HG02981 (cell line): ENCODE measurements at regions not wholly inside any gene's neighbourhood (a gene's known extent, or its start where the extent isn't known, plus 50 kb on each side); places are given as distances from the start of the nearest gene placed in this dataset.

Experiments
- ATAC-seq: cut with Tn5 transposase; IDR thresholded peaks from one replicate; pipeline ENCODE4 v1.9.1; 2021; ENCODE audit warnings: mild to moderate bottlenecking, moderate library complexity; ENCODE audit not compliant: unreplicated experiment

- ATAC-seq, result no peak
Observed at GRCh38 chr12:42696406-42697149, 107.0 kb upstream of the PRICKLE1 start.

GRCh38 chr12:42695490-42695995 is 106.0 kb upstream of the PRICKLE1 start:
- no peak for ATAC-seq

- ATAC-seq, result no peak
Observed at GRCh38 chr12:42692749-42693148, 103.2 kb upstream of the PRICKLE1 start.

GRCh38 chr12:42691991-42692557 is 102.5 kb upstream of the PRICKLE1 start:
- ATAC-seq, result no peak

- ATAC-seq, result no peak
Observed at GRCh38 chr12:42690264-42690663, 100.7 kb upstream of the PRICKLE1 start.

- ATAC-seq, result no peak
Observed at GRCh38 chr12:42689699-42690098, 100.2 kb upstream of the PRICKLE1 start.

- no peak for ATAC-seq
Observed at GRCh38 chr12:42686514-42687172, 97.1 kb upstream of the PRICKLE1 start.

- no peak for ATAC-seq
Observed at GRCh38 chr12:42684802-42685071, 95.2 kb upstream of the PRICKLE1 start.

GRCh38 chr12:42683933-42684801 is 94.6 kb upstream of the PRICKLE1 start:
- no peak for ATAC-seq

- ATAC-seq, result no peak
Observed at GRCh38 chr12:42683266-42683665, 93.7 kb upstream of the PRICKLE1 start.

GRCh38 chr12:42679466-42679865 is 89.9 kb upstream of the PRICKLE1 start:
- ATAC-seq, result no peak

GRCh38 chr12:42677461-42677860 is 87.9 kb upstream of the PRICKLE1 start:
- no peak for ATAC-seq

- ATAC-seq, result no peak
Observed at GRCh38 chr12:42673535-42673934, 84.0 kb upstream of the PRICKLE1 start.

GRCh38 chr12:42670719-42671118 is 81.2 kb upstream of the PRICKLE1 start:
- no peak for ATAC-seq

GRCh38 chr12:42669553-42669952 is 80.0 kb upstream of the PRICKLE1 start:
- ATAC-seq, result no peak

- no peak for ATAC-seq
Observed at GRCh38 chr12:42666671-42667243, 77.2 kb upstream of the PRICKLE1 start.

- no peak for ATAC-seq
Observed at GRCh38 chr12:42663621-42664020, 74.1 kb upstream of the PRICKLE1 start.

- no peak for ATAC-seq
Observed at GRCh38 chr12:42660968-42661937, 71.7 kb upstream of the PRICKLE1 start.

- ATAC-seq, result no peak
Observed at GRCh38 chr12:42660117-42660516, 70.6 kb upstream of the PRICKLE1 start.

- ATAC-seq, result no peak
Observed at GRCh38 chr12:42652048-42652447, 62.5 kb upstream of the PRICKLE1 start.
